ENCODE measurements at regions not wholly inside any gene's neighbourhood (a gene's known extent, or its start where the extent isn't known, plus 50 kb on each side); places are given as distances from the start of the nearest gene placed in this dataset.
A peak's percentile ranks its signal among the peaks of the same experiment; 100 is the strongest.

- TF ChIP-seq CTCF (IDR thresholded peaks at IDR 0.05) (no peak), POLR2AphosphoS5 (IDR thresholded peaks at IDR 0.05; ENCODE audit: insufficient read depth in 1 of 2, low read depth in 1 of 2) (peak in 1 of 2 donors; percentile 90)
These were observed 183.6 kb upstream of the SLC38A2 start for GRCh38 chr12:46556105-46556559.

Measured in vagina (tissue), 2 donors.